DND-41 (cell line): ENCODE measurements at regions not wholly inside any gene's neighbourhood (a gene's known extent, or its start where the extent isn't known, plus 50 kb on each side); places are given as distances from the start of the nearest gene placed in this dataset.

Experiments used
- ATAC-seq: fragments of 200-7000 bp; cut with Tn5 transposase; 3 replicates; pipeline ENCODE4 v1.9.1; 2021; ENCODE audit warnings: low read depth; ENCODE audit not compliant: insufficient read depth
- DNase-seq: peaks from one replicate; pipeline ENCODE4 v3.0.0-alpha.2; 2020
- H2AFZ ChIP-seq: 2 replicates; pipeline ENCODE4 v1.6.0; 2012; ENCODE audit warnings: low read depth, low read length
- H3K27ac ChIP-seq: 2 replicates; pipeline ENCODE4 v1.5.1; 2012; ENCODE audit warnings: low read length, inconsistent platforms
- H3K27me3 ChIP-seq: fragments of 200-600 bp; sonication (generic); 2 replicates; pipeline ENCODE4 v1.6.0; 2012; ENCODE audit warnings: low read length, mild to moderate bottlenecking, inconsistent platforms; ENCODE audit not compliant: insufficient read depth, poor library complexity
- H3K36me3 ChIP-seq: 2 replicates; pipeline ENCODE4 v1.5.1; 2012; ENCODE audit warnings: low read length, inconsistent platforms; ENCODE audit not compliant: insufficient read depth
- H3K4me1 ChIP-seq: 2 replicates; pipeline ENCODE4 v1.5.1; 2012; ENCODE audit warnings: mild to moderate bottlenecking, low read length; ENCODE audit not compliant: insufficient read depth
- H3K4me2 ChIP-seq: 2 replicates; pipeline ENCODE4 v1.6.0; 2012; ENCODE audit warnings: mild to moderate bottlenecking, moderate library complexity, low read length, inconsistent platforms; ENCODE audit not compliant: insufficient read depth
- H3K4me3 ChIP-seq, 2 experiments: fragments of 200-600 bp in 1 of 2; shearing (Covaris generic) in 1 of 2; 2 replicates each; pipeline ENCODE4 v1.5.1; 2012 to 2016; ENCODE audit warnings: inconsistent platforms in 2 of 2, low read length in 2 of 2, mild to moderate bottlenecking in 2 of 2, low read depth in 1 of 2, moderate library complexity in 1 of 2
- H3K79me2 ChIP-seq: 2 replicates; pipeline ENCODE4 v1.6.0; 2012; ENCODE audit warnings: low read length, inconsistent platforms; ENCODE audit not compliant: insufficient read depth
- H3K9ac ChIP-seq: 2 replicates; pipeline ENCODE4 v1.6.0; 2012; ENCODE audit warnings: low read depth, mild to moderate bottlenecking, inconsistent platforms, low read length, moderate library complexity
- H3K9me3 ChIP-seq: 2 replicates; pipeline ENCODE4 v1.5.1; 2012; ENCODE audit warnings: low read length, moderate library complexity, mild to moderate bottlenecking, inconsistent platforms; ENCODE audit not compliant: insufficient read depth, severe bottlenecking
- H4K20me1 ChIP-seq: 2 replicates; pipeline ENCODE4 v1.6.0; 2012; ENCODE audit warnings: low read length; ENCODE audit not compliant: insufficient read depth
- EZH2 ChIP-seq: IDR thresholded peaks from 3 replicates; pipeline ENCODE4 v1.6.1; 2012; ENCODE audit warnings: borderline replicate concordance, low read depth, mild to moderate bottlenecking, moderate library complexity, low read length, inconsistent platforms; ENCODE audit not compliant: severe bottlenecking
- TF ChIP-seq, protein P1 (sequence below): IDR thresholded peaks from 2 replicates; pipeline ENCODE4 v1.5.1; 2012; ENCODE audit warnings: borderline replicate concordance, low read length, moderate library complexity, mild to moderate bottlenecking; ENCODE audit not compliant: poor library complexity, severe bottlenecking; ENCODE audit errors: extremely low read depth

DNA sequence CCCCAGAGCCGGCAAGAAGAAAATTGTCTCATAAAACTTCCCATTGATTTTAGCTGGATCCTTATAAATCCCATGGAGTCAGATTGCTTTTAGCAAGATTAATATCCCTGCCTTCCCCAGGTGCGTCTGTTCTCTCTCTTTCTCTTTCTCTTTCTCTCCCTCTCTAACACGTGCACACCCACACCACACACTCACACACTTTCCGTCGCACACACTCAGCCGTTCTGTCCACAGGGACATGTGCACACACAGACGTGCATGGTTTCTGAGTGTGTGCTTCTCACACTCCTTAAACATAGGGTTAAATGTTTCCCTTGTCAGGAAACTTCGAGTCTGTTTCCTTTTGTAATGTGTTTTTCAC is 98.7 kb upstream of the NFIA start:
- no peak for DNase-seq
- no peak overlapping the region for H3K9ac ChIP-seq
- TF ChIP-seq, protein P1, sequence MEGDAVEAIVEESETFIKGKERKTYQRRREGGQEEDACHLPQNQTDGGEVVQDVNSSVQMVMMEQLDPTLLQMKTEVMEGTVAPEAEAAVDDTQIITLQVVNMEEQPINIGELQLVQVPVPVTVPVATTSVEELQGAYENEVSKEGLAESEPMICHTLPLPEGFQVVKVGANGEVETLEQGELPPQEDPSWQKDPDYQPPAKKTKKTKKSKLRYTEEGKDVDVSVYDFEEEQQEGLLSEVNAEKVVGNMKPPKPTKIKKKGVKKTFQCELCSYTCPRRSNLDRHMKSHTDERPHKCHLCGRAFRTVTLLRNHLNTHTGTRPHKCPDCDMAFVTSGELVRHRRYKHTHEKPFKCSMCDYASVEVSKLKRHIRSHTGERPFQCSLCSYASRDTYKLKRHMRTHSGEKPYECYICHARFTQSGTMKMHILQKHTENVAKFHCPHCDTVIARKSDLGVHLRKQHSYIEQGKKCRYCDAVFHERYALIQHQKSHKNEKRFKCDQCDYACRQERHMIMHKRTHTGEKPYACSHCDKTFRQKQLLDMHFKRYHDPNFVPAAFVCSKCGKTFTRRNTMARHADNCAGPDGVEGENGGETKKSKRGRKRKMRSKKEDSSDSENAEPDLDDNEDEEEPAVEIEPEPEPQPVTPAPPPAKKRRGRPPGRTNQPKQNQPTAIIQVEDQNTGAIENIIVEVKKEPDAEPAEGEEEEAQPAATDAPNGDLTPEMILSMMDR, result no peak
- no peak for TF ChIP-seq EZH2
- no peaks in the 10 kb centered on the region for H3K27me3 ChIP-seq
- no peak overlapping the region for H3K4me2 ChIP-seq
- no peaks in the 10 kb centered on the region for H3K36me3 ChIP-seq
- no peaks in the 10 kb centered on the region for H3K4me1 ChIP-seq
- H3K27ac ChIP-seq, result no peak overlapping the region
- no peak for ATAC-seq
- H2AFZ ChIP-seq, result no peak overlapping the region
- no peaks in the 10 kb centered on the region for H3K79me2 ChIP-seq
- H3K9me3 ChIP-seq, result no peaks in the 10 kb centered on the region
- H4K20me1 ChIP-seq, result no peaks in the 10 kb centered on the region
- H3K4me3 ChIP-seq, result no peak overlapping the region

DNA sequence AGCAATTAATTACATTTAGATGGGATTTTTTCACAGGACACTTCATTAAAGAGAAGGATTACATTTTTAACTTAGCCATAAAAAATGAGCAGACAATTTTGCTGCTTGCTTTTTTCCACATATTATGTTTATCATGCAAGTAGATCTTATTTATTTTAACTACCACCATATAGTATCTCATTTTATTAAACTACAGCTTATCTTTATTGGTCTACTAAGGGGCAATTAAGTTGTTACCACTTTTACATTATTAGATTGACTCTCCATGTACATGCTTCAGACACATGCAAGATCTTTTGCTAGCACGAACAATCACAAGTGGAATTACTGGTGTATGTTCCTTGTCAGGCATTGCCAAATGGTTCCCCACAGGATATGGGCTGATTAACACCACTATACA is 99.8 kb upstream of the NFIA start:
- ATAC-seq, result no peak
- Histone ChIP-seq H3K9me3 (no peaks in the 10 kb centered on the region), H2AFZ (no peak overlapping the region), H3K4me2 (no peak overlapping the region), H3K4me1 (no peaks in the 10 kb centered on the region), H3K27me3 (no peaks in the 10 kb centered on the region), H3K4me3 (no peak overlapping the region), H3K79me2 (no peaks in the 10 kb centered on the region), H3K36me3 (no peaks in the 10 kb centered on the region), H3K9ac (no peak overlapping the region), H4K20me1 (no peaks in the 10 kb centered on the region), H3K27ac (no peak overlapping the region)
- no peak for TF ChIP-seq EZH2
- TF ChIP-seq, protein P1, result no peak
- DNase-seq, result no peak

DNA sequence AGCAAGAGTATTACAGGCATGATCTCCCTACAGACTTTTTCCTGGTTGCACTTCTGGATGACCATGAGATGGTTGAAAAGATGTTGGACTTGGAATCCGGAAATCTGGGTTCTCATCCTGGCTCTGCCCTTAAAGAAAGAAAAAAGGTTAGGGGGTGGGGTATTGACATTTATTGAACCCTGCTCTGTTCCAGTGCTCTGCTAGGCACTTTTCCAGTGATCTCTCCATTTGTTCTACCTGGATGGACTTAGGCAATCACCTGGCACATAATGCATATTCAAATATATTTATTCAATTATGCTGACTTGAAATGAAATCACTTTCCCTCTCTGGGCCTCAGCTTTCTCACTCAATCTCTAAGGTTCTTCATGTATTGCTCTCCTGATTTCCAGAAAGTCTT is 101.0 kb upstream of the NFIA start:
- H3K9ac ChIP-seq, result no peak overlapping the region
- H3K4me3 ChIP-seq, result no peak overlapping the region
- no peaks in the 10 kb centered on the region for H3K4me1 ChIP-seq
- H3K79me2 ChIP-seq, result no peaks in the 10 kb centered on the region
- ATAC-seq (no peak), DNase-seq (no peak)
- no peak overlapping the region for H3K27ac ChIP-seq
- H3K36me3 ChIP-seq, result no peaks in the 10 kb centered on the region
- no peak overlapping the region for H3K4me2 ChIP-seq
- no peaks in the 10 kb centered on the region for H3K27me3 ChIP-seq
- H4K20me1 ChIP-seq, result no peaks in the 10 kb centered on the region
- TF ChIP-seq, protein P1, result no peak
- TF ChIP-seq EZH2, result no peak
- H3K9me3 ChIP-seq, result no peaks in the 10 kb centered on the region
- no peak overlapping the region for H2AFZ ChIP-seq
